ENCODE measurements at regions not wholly inside any gene's neighbourhood (a gene's known extent, or its start where the extent isn't known, plus 50 kb on each side); places are given as distances from the start of the nearest gene placed in this dataset.
A peak's percentile ranks its signal among the peaks of the same experiment; 100 is the strongest.

- ATAC-seq (ENCODE audit: low read depth): no peak
- Mint-ChIP-seq H3K27ac (no peak overlapping the region), H3K36me3 (ENCODE audit: low read depth) (no peaks in the 10 kb centered on the region), H3K4me3 (no peak overlapping the region), H3K4me1 (peaks cover 20% of the 10 kb centered on the region), H3K9me3 (no peaks in the 10 kb centered on the region), H3K27me3 (no peaks in the 10 kb centered on the region)
- CTCF ChIA-PET: no interaction called here
- POLR2A ChIA-PET: no interaction called here
- DNase-seq: no peak
- intact Hi-C loops (cut with micrococcal nuclease): no loop called here
- TF ChIP-seq, protein P1, sequence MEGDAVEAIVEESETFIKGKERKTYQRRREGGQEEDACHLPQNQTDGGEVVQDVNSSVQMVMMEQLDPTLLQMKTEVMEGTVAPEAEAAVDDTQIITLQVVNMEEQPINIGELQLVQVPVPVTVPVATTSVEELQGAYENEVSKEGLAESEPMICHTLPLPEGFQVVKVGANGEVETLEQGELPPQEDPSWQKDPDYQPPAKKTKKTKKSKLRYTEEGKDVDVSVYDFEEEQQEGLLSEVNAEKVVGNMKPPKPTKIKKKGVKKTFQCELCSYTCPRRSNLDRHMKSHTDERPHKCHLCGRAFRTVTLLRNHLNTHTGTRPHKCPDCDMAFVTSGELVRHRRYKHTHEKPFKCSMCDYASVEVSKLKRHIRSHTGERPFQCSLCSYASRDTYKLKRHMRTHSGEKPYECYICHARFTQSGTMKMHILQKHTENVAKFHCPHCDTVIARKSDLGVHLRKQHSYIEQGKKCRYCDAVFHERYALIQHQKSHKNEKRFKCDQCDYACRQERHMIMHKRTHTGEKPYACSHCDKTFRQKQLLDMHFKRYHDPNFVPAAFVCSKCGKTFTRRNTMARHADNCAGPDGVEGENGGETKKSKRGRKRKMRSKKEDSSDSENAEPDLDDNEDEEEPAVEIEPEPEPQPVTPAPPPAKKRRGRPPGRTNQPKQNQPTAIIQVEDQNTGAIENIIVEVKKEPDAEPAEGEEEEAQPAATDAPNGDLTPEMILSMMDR (IDR thresholded peaks at IDR 0.05): no peak
Measured at GRCh38 chr9:99624499-99625233, 197.0 kb upstream of the NR4A3 start.

- DNase-seq (no peak), ATAC-seq (ENCODE audit: low read depth) (no peak)
- POLR2A ChIA-PET: no interaction called here
- H3K9me3 Mint-ChIP-seq: no peaks in the 10 kb centered on the region
- TF ChIP-seq, protein P1 (IDR thresholded peaks at IDR 0.05): no peak
- no peaks in the 10 kb centered on the region for H3K27me3 Mint-ChIP-seq
- H3K4me1 Mint-ChIP-seq: peaks cover 20% of the 10 kb centered on the region
- H3K36me3 Mint-ChIP-seq (ENCODE audit: low read depth): no peaks in the 10 kb centered on the region
- H3K27ac Mint-ChIP-seq: no peak overlapping the region
- intact Hi-C loops (cut with micrococcal nuclease): no loop called here
- no peak overlapping the region for H3K4me3 Mint-ChIP-seq
- CTCF ChIA-PET: no interaction called here
Measured at GRCh38 chr9:99626426-99626825, 195.3 kb upstream of the NR4A3 start.

GRCh38 chr9:99628285-99628684 lies 193.4 kb upstream of the NR4A3 start:
- CTCF ChIA-PET: no interaction called here
- TF ChIP-seq, protein P1 (IDR thresholded peaks at IDR 0.05): no peak
- Mint-ChIP-seq H3K4me3 (no peak overlapping the region), H3K27ac (peak overlapping the region; percentile 9), H3K4me1 (peaks cover 27% of the 10 kb centered on the region), H3K36me3 (ENCODE audit: low read depth) (no peaks in the 10 kb centered on the region), H3K9me3 (no peaks in the 10 kb centered on the region), H3K27me3 (no peaks in the 10 kb centered on the region)
- POLR2A ChIA-PET: no interaction called here
- intact Hi-C loops (cut with micrococcal nuclease): no loop called here
- DNase-seq: no peak
- no peak for ATAC-seq (ENCODE audit: low read depth)

DNA sequence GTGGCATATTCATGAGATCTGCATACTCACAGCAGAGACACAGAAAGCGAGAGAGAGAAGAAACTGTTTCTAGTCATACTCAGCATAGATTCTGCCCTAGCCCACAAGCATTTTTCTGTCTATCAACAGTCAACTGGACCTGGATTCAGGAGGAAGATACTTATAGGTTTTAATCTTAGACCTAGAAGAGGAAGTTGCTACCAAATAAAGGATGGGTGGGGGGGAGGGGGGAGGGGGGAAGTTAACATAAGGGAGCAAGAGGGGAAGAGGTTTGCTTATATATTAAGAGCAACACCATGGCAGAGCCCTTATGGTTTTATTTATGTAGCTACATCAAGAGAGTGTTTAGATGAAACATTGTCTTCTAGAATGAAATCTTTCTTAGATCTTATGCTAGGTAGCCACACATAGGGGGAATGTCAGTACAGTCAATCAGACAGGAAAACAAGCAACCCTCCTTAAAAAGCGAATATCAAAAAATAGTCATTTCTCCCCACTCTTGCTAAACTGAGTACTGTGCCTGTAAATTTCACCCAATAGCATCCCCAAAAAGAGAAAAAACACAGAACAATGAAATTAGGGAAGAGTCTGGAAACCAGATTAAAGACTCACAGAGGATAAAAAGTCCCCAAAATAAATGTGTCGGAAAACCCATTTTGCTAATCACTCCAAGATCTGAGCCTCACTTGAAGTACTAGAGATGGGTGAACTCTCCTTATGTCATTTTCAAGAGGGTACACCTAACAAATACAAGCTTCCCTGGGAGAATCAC lies 192.7 kb upstream of the NR4A3 start:
- CTCF ChIA-PET: no interaction called here
- Mint-ChIP-seq H3K27me3 (no peaks in the 10 kb centered on the region), H3K4me1 (peaks cover 35% of the 10 kb centered on the region), H3K27ac (peak overlapping the region; percentile 27), H3K36me3 (ENCODE audit: low read depth) (no peaks in the 10 kb centered on the region), H3K4me3 (no peak overlapping the region), H3K9me3 (no peaks in the 10 kb centered on the region)
- ATAC-seq (ENCODE audit: low read depth) (peak; percentile 28), DNase-seq (no peak)
- intact Hi-C loops (cut with micrococcal nuclease): no loop called here
- POLR2A ChIA-PET: interaction anchor here (0.6 kb wide), 1 partner anchor 94 kb away, joined by 4 read pairs; no protein-coding TSS in a partner anchor
- TF ChIP-seq, protein P1 (IDR thresholded peaks at IDR 0.05): no peak

DNA sequence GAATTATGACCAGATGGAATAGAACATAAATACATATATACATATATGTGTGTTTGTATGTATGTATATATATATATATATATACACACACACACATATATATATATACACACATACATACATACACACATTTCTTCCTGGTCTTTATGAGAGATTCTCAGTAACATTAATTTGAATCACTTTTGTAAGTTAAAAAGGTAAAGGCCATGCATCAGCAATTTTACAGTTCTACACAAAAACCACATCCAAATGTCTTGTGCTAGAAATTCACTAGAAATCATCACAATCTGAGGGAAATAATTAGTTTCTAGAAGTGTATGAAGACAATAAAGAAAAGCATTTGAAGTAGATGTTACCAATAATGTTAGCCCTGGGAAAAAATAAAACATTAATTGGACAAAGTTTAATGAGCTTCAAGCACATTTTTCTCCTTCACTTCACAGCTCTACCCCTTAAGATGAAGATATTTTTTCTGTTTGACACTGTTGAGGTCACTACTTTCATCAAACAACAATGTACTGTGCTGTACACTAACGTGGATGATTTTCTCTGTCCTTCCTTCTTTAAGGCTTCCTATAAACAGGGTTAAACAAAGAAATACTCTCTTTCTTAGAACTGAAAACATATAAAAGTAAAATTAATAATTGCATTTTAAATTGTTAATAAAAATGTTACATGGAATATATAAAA lies 189.2 kb upstream of the NR4A3 start:
- ChIA-PET CTCF (no interaction called here), POLR2A (interaction anchor here (1.5 kb wide), 1 partner anchor 410 kb away, joined by 5 read pairs; the partner anchor contains the start of genes ALG2 and SEC61B)
- TF ChIP-seq, protein P1 (IDR thresholded peaks at IDR 0.05): no peak
- H3K9me3 Mint-ChIP-seq: no peaks in the 10 kb centered on the region
- H3K27me3 Mint-ChIP-seq: no peaks in the 10 kb centered on the region
- no peaks in the 10 kb centered on the region for H3K36me3 Mint-ChIP-seq (ENCODE audit: low read depth)
- peak overlapping the region; percentile 30 for H3K4me3 Mint-ChIP-seq
- DNase-seq (no peak), ATAC-seq (ENCODE audit: low read depth) (no peak)
- H3K4me1 Mint-ChIP-seq: peaks cover 42% of the 10 kb centered on the region
- peak overlapping the region; percentile 65 for H3K27ac Mint-ChIP-seq
- intact Hi-C loops (cut with micrococcal nuclease): loop anchor here (1.0 kb wide), 2 partner anchors 28 to 36 kb away; no protein-coding TSS in a partner anchor

Measured in activated B cell treated with CpG ODN at 0.5 μM for 24 hours (primary cell).